ENCODE measurements at regions not wholly inside any gene's neighbourhood (a gene's known extent, or its start where the extent isn't known, plus 50 kb on each side); places are given as distances from the start of the nearest gene placed in this dataset.

DNA sequence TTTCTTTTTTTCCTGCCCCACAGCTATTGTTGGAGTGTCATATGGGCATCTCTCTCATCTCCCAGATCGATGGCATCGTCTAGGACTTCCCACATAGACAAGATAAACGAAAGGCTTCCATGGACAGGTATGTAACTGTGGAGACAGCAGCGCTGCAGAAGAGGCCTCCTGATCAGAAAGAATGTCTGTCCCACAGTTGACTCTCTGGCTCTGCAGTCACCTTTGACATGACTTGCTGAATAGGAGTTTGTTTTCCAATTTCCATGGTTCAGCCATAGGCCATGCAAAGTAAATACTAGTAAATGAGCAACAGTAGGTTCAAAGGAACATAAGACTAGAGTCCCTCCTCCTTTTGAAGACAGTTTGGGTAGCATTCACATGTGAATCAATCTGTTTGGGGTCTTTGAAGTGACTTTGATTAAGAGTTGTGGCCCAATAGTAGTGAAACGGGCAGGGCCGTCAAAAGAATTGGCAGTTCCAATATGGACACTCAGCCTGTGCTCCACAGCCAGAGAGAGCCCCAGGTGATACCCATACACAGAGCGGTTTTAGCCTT, 134.7 kb upstream of the IFNGR1 start:
- DNase-seq (ENCODE audit: low spot score): no peak

DNA sequence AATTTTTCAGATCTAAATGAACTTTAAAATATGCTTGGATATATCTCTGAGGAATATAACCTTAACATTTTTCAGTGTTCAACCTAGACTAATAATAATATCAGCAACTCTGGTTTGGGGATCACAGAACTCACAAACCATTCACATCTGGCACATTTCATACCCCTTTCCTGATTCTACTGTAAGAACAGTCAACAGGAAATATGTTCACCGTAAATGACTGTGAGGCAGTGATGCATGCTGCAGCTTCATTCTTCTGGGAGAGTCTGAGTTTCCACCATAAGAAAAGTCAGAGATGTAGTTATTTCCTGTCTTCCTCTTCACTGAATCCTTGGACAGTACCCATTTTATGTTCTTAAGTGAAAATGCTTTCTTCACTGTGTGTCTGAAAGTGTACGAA, 134.2 kb upstream of the IFNGR1 start:
- no peak for DNase-seq (ENCODE audit: low spot score)

DNA sequence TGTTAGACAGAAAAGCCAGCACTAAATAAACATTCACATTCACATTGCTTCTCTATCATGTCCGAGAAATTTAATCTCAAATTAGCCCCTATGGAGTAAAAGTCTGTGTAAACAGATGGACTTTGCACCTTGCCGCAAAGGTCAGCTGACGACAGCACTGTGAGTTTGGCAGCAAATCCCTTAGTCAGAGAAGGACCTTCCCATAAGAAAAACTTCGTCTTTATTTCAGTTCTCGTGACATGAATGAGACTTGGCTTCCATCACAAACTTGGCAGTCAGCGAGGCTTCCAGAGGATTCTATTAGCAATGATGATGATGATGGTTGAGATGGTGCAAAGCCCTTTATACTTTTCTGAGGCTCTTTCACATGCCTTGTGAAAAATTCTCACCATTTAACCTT, 133.7 kb upstream of the IFNGR1 start:
- no peak for DNase-seq (ENCODE audit: low spot score)

DNA sequence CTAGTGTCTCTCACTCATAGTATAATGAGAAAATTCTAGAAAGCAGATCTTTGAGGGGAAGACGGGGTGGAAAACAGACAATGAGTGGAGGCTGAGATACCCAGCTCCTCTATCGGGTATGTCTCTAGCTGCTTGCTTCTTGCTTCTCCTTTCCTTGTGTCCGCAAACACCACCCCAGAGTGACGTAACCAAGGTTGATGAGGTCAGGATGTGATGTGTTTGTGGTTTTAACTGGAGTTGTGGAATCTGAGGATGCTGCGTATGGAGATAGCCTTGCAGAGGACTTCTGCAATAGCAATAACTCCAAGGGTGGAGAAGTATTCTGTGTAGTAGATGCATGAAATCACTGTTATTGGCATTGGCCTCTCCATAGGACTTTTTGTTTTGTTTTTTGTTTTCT, 132.7 kb upstream of the IFNGR1 start:
- no peak for DNase-seq (ENCODE audit: low spot score)

DNA sequence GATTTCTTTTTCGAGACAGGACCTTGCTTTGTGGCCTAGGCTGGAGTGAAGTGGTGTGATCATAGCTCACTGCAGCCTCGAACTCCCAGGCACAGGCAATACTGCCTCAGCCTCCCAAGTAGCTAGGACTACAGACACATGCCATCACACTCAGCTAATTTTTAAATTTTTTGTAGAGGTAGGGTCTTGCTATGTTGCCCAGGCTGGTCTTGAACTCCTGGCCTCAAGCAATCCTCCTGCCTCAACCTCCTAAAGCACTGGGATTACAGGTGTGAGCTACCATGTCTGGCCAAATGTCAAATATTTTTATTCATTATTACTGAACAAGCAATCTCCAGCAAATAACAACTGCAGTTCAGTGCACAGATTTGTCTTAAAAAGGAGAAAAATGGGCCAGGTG, 131.7 kb upstream of the IFNGR1 start:
- no peak for DNase-seq (ENCODE audit: low spot score)

DNA sequence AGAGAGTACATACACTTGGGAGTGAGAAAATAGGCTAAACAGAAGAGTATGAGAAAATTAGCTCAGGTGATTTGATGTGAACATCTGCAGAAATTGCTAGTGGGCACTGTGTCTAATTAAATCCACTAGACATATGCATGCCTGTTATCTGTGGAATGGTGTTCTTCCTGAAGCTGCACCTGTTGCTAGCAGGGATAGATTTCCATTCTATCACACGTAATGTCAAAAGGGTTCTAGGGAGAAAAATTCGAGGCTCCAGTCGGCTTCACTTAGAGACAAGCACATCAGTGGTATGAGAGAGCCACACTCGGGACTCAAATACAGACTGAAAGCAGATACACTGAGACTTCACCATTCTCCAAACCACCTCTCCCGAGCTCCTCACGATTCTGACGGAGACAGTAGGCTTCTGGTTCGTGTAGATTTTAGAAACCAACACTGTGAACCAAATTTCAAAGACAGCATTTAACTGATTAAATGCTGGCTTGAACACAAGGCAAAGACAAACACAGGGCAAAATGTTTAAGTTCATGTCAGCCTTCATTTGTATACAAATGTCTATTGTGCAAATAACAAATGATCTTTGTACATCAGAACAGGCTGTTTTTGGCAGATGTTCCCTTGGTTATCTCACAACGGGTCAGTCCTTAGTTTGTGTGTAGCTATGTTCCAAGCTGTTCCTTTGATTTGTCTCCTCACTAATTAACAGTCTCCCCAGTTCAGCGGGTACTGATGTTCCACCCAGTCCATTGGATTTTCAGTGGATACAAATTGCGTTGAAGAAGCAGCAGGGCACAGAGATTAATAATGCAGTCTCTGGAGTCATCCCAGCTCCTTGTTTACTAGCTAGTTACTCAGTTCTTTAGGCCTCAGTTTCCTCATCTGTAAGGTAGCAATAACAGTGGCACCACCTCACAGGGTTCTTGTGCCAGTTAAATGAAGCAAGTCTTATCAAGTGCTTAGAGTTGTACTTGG, 131.0 kb upstream of the IFNGR1 start:
- no peak for DNase-seq (ENCODE audit: low spot score)

DNA sequence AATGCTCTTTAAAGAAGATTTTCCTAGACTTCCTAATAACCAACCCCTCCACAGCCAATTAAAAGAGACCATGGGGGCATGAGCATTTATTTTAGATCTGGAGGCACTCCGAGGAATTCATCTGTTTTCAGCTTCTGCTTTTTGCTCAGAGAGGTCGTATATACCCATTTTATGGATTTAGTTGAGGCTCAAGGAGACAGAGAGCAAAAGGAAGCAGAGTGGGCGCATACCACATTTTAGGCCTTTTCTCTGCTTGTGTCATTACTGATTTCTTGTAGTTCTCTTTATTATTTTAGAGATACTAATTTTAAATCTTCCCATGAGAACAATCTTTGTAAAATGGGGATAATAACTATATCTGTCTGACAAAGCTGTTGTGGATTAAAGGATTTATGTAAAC, 129.6 kb upstream of the IFNGR1 start:
- DNase-seq (ENCODE audit: low spot score): no peak

DNA sequence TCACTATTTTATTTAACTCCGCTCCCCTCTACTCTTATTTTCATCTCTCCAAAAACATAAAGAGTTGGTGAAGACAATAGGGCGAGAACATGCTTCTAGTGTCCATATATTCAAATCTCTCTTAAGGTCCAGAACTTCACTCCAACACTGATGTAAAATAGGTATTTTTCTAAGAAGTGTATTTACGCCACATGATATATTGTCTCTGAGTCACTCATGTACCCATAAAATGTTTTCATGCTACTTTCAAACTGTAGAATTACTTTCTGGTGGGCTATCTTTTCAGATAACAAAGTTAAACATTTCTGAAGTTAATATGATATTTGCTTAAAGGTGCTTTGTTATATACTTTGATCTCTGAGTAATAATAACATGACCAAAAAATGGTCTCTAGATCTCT, 124.1 kb upstream of the IFNGR1 start:
- no peak for DNase-seq (ENCODE audit: low spot score)

DNA sequence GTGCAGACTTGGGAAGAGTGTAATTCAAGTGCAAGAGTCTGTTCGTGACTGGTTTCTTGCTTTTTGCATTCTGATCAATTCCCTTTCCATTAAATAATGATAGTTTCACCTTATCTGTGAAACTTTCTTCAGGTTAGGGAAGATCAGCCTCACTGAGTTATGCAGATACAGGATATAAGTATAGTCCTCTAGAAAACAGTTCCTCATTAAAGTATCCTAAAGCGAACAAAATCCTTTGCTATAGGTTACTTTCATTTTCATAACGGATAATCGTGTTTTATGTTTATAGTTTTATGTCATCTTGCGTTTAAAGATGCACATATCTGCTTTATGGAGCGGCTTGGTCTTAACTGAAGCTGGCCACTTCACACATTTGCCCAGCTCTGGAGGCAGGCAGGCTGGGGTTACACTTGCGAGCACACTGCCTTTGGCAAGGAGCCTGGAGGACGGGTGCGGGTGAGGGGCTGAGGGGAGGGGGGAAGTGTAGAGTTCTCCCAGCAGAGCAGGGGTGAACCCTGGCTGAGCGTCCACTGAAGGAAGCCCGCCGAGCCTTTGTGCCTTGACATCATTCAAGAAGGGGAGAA, 123.5 kb upstream of the IFNGR1 start:
- no peak for DNase-seq (ENCODE audit: low spot score)

DNA sequence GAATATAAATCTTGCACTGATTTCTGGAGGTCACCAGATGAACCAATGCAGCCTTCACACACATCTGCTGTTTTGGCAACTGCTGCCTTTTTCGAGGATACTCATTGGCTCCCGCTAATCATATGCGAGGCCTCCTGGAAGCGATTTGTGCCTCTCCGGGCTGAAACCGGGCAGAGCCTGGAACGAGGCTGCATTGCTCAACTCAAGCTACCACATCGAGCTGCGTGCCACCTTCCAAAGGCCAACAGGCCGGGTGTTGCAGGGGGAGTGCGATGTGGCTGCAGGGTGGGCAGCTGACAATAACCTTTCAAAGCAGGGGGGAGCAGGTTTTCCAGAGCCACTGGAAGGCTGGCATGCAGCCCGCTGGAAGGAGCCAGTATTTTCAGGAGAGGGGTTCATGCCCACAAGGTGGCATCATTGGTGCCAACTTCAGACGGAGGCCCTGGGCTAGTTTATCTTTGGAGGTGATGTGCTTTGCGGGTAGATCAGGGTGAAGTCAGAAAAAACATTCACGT, 122.6 kb upstream of the IFNGR1 start:
- no peak for DNase-seq (ENCODE audit: low spot score)

DNA sequence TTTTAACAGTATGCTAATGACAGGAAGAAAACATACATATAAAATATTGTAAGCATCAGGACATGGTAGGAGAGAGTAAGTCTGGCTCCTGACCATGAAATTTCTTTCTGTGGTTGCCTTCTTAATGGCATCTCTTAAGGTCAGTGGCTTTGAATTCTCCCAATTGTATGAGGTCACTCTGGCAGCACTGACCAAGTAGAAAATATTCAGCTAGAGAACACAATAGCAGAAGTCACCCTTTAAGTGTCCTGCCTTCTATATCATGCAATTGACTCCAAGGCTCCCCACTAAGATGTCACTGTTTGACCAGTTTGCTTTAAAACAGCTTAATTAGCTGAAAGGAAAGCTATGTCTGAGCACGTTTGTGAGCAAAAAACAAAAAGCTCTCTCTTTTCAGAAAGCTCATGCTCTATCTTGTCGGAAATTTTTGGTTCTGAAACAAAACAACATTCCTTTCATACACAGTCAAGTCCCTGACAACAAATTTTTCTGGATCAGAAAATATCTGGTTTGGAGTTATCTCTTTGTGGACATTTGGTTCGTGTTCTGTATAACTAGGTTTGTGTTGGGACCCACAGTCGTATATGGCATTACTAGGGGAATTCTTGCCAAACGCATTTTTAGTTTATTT, 120.9 kb upstream of the IFNGR1 start:
- DNase-seq (ENCODE audit: low spot score): no peak

DNA sequence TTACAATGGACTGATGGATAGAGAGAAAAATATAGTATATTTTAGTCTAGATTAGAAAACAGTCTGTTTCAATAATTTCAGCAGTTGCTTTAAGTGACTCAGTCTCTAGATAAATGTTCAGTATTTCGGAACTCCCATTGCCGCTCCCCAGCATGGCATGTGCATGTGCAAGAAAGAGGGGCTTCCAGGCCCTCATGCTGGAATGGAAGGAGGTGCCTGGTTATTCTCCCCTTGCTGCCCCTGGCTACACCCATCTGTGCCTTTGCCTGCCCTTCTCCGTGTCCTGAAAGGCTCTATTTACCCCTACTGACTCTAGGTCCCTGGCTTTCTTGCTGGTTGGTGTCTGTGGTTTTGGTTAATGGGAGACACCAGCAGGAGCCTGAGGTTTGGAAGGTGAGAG, 115.7 kb upstream of the IFNGR1 start:
- no peak for DNase-seq (ENCODE audit: low spot score)

DNA sequence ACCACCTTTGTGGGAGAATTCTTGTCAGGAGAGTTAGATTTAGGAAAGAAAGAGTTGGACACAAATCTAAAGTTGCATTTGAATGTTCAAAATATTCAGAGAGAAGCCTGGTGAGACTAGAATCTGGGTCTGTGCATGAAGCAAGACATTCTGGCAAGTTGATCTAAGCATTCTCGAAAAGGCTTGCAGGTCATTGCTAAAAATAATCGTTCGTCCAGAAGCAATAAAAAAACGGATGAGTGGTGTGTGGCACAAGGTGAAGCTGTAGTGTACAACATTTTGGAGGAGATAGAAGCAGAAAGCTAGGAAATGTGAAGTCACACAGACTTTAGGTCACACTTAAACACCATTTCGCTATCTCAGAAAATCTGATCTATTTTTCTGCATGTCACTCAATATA, 114.9 kb upstream of the IFNGR1 start:
- DNase-seq (ENCODE audit: low spot score): no peak

DNA sequence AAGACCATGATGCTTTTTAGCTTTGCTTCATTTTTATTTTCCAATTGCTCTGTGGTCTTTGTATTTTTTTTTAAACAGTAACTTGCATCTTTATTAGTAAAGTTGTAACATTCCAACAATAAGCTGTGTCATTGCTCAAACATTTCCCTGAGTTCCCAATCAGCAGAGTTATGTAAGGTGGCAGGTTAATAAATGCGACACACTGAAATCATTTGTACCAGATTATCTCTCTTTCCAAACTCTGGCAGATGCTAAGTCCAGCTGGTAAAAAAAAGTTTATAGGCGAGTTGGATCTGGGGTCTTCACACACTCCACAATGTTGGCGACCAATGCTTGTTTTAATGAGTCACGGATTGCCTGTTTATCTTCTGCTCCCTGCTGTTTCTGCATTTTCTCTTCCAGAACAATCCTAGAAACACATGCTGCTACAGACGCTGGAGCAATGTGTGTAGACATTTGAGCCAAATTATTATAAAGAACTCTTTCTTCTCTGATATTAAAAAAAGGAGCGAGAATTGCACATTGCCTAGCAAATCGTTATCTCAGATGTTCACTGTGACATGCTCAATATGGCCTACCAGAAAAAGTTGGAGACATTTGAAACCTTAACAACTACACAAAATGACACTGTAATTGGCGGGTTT, 113.6 kb upstream of the IFNGR1 start:
- no peak for DNase-seq (ENCODE audit: low spot score)

DNA sequence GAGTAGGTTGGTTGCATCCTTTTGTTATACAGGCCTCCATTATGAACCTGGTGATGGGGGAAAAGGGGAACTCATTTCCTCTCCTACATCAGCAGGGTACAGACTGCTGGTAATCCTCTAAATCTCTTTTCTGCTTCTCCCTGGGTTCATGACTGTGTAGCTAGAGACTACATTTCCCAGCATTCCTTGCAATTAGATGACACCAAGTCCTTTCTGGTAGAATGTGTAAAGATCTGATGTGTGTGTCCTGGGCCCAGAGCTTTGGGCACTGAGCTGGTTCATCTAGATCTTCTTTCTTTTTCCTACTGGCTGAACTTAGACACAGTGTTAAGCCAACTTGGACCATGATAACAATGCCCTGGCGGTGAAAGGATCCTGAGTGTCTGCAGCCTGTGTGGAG, 104.7 kb upstream of the IFNGR1 start:
- no peak for DNase-seq (ENCODE audit: low spot score)

DNA sequence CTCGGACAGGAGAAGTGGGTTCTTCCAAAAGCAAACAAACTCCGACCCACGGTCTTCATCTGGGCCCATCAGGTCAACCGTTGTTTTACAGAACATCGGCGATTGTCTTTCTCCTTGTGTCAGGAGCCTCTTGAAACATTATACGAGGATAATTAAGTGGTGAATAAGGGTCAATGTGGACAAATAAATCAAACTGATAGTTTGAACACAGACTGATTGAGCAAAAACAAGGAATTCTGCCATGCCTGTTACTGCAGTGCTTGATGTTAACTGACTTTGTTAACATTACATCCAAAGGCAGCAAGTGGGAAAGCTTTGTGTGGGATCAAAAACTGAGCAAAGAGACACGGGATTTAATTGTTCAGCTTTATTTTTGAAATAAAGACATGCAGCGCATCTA, 101.1 kb upstream of the IFNGR1 start:
- no peak for DNase-seq (ENCODE audit: low spot score)

DNA sequence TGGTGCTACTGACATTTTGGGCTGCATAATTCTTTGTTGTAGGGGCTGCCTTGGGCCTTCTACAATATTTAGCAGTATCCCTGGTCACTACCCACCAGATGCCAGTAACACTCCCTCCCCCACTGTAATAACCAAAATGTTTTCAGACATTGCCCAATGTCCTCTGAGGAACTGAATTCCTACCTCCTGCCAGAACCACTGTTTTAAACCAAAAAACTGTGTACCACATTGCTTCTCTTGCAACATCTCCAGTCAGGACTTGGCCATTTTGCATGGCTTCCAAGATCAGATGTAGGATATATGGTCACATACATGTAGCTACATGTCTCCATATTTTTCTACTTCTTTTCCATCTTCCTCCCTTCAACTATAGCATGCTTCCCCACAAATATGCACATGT, 97.4 kb upstream of the IFNGR1 start:
- no peak for DNase-seq (ENCODE audit: low spot score)

DNA sequence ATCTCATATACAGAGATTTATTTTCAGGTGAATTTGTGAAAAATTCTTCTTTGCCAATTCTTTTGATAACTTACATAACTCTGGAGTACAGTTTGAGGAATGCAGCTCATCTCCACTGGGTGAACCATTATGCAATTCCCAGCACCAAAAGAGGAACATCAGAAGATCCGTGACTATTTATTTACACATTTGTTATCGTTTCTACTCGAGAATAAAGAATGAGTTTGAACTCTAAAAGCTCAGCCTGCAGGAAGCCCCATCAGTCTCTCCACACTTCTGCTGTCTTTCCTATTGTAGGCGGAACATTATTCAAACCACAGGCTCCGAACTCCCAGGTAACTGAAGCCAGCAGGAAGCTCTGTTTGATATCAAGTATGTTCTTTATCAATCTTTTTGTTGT, 95.9 kb upstream of the IFNGR1 start:
- DNase-seq (ENCODE audit: low spot score): no peak

DNA sequence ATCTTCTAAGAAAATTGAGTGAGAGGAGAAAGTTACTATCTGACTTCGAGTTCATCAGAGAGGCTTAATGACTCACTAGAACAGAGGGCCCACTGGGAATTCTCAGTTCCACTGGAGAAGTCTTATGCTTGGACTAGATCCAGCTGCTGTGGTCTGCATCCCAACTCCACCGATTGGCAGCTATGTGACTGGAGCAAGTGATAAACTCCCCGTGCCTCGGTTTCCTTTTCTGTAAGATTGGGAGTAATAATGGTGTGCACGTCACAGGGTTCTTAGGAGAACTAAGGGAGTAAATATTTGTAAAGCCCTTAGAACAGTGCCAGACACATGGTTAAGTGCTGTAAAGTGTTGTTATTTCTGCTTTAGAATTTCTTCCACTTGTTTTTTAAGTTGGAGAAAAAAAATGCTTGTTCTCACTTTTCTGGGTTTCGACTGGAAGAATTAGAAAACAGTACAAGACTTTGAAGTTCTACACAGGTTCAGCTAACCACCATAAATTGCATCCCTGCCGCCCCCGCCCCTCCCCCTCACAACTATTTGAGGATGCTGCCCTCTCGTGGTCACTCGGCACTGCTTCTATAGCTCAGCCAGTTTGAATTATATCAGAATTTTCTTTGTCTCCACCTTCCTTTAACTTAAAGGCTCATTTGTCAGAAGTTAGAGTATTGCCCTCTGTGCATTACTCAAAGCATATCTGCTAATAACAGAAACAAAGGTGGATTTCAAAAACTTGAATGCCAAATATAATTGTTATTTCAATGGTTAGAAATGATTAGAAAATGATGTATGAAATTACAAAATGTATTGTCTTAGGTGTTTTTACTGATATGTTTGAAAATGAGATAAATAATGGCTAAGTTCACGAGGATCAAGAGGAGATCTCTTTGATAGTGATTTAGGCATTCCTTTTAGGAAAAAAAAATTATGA, 95.0 kb upstream of the IFNGR1 start:
- peak; percentile 35 for DNase-seq (ENCODE audit: low spot score)

DNA sequence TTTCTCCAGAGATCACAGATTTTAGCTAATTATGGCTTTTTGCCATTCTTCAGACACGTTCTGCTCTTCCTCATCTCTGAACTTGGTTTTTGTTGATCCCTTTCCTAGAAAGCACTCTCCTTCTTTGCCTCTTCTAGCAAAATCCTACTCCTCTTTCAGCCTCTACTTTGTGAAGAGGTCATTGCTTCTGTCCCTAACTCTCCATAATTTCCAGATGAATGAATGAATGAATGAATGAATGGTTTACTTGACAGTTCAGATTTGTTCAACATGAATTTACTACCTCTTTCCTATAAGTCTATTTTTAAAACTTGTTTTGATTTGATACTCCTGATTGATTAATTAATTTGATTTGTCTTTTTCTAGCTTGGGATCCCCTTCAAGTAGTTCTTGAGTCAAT, 94.0 kb upstream of the IFNGR1 start:
- DNase-seq (ENCODE audit: low spot score): no peak

DNA sequence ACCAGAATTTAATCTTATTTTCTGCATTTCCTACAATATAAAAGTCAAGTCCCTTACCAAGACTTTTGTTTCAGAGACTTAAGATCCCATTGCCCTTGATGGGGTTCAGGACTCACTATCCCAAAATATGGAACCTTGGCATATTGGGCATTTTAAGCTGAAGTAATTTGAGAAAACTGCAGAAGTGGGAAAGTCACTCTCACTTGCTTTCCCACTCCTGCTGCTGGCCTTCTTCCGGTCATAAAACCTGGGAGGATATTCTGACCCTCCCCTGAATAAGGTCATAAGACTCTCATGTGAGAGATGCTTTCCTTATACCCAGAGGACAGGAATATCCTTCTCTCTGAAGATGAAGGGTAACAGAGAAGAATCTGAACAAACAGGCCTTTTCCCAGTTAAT, 92.8 kb upstream of the IFNGR1 start:
- no peak for DNase-seq (ENCODE audit: low spot score)
